OCI-LY1 (cell line): ENCODE measurements at regions not wholly inside any gene's neighbourhood (a gene's known extent, or its start where the extent isn't known, plus 50 kb on each side); places are given as distances from the start of the nearest gene placed in this dataset.

Experiments used
- H2AFZ ChIP-seq: fragments of 200-600 bp; sonication (generic), shearing (Covaris generic); 2 replicates; pipeline ENCODE4 v1.6.0; 2014; ENCODE audit warnings: antibody characterized with exemption, mild to moderate bottlenecking, low read length
- H3F3A ChIP-seq: fragments of 200-600 bp; sonication (generic), shearing (Covaris generic); 2 replicates; pipeline ENCODE4 v1.6.0; 2014; ENCODE audit warnings: mild to moderate bottlenecking, antibody characterized with exemption, low read length, moderate library complexity; ENCODE audit not compliant: insufficient read depth
- H3K27ac ChIP-seq: fragments of 200-600 bp; sonication (generic); 2 replicates; pipeline ENCODE4 v1.5.1; 2014; ENCODE audit warnings: low read length, mixed run types, mild to moderate bottlenecking, low read depth; ENCODE audit not compliant: poor library complexity, severe bottlenecking
- H3K27me3 ChIP-seq: fragments of 200-600 bp; sonication (generic); 2 replicates; pipeline ENCODE4 v1.6.0; 2014; ENCODE audit warnings: antibody characterized with exemption, mild to moderate bottlenecking, low read length, moderate library complexity; ENCODE audit not compliant: insufficient read depth
- H3K36me3 ChIP-seq: fragments of 200-600 bp; sonication (generic); 2 replicates; pipeline ENCODE4 v1.6.1; 2014; ENCODE audit warnings: mild to moderate bottlenecking, antibody characterized with exemption, low read length, moderate library complexity, mixed read lengths; ENCODE audit not compliant: insufficient read depth
- H3K4me1 ChIP-seq: fragments of 200-600 bp; sonication (generic); 2 replicates; pipeline ENCODE4 v1.5.1; 2014; ENCODE audit warnings: mild to moderate bottlenecking, low read length, moderate library complexity; ENCODE audit not compliant: insufficient read depth, severe bottlenecking
- H3K4me2 ChIP-seq: fragments of 200-600 bp; sonication (generic), shearing (Covaris generic); 2 replicates; pipeline ENCODE4 v1.6.1; 2014; ENCODE audit warnings: low read length
- H3K4me3 ChIP-seq: fragments of 200-600 bp; sonication (generic); 2 replicates; pipeline ENCODE4 v1.5.1; 2014; ENCODE audit warnings: low read length, low read depth, mild to moderate bottlenecking, mixed read lengths; ENCODE audit not compliant: poor library complexity, severe bottlenecking
- H3K79me2 ChIP-seq: fragments of 200-600 bp; shearing (Covaris generic); 2 replicates; pipeline ENCODE4 v1.6.1; 2016; ENCODE audit warnings: mixed run types, low read length, mixed read lengths; ENCODE audit not compliant: insufficient read depth
- H3K9ac ChIP-seq: fragments of 200-600 bp; sonication (generic), shearing (Covaris generic); 2 replicates; pipeline ENCODE4 v1.6.1; 2014; ENCODE audit warnings: mild to moderate bottlenecking, low read length, mixed read lengths
- H3K9me2 ChIP-seq: fragments of 200-600 bp; sonication (generic), shearing (Covaris generic); 2 replicates; pipeline ENCODE4 v1.6.1; 2014; ENCODE audit warnings: low read depth, mild to moderate bottlenecking, low read length, mixed read lengths
- H3K9me3 ChIP-seq: fragments of 200-600 bp; shearing (Covaris generic); 2 replicates; pipeline ENCODE4 v1.6.1; 2014; ENCODE audit warnings: low read length, mixed read lengths
- H4K20me1 ChIP-seq: fragments of 200-600 bp; sonication (generic), shearing (Covaris generic); 2 replicates; pipeline ENCODE4 v1.6.0; 2016; ENCODE audit warnings: mild to moderate bottlenecking, low read length; ENCODE audit not compliant: insufficient read depth
- EZH2 ChIP-seq: fragments of 200-600 bp; sonication (generic), shearing (Covaris generic); IDR thresholded peaks from 2 replicates; pipeline ENCODE4 v1.8.0; 2017; ENCODE audit warnings: borderline replicate concordance, mixed run types, mild to moderate bottlenecking, antibody characterized with exemption, low read length, moderate library complexity, mixed read lengths
- TF ChIP-seq, protein P1 (sequence below): fragments of 200-600 bp; sonication (generic), shearing (Covaris generic); IDR thresholded peaks from 2 replicates; pipeline ENCODE4 v1.5.1; 2017; ENCODE audit warnings: mild to moderate bottlenecking, antibody characterized with exemption, low read length, moderate library complexity, mixed read lengths

DNA sequence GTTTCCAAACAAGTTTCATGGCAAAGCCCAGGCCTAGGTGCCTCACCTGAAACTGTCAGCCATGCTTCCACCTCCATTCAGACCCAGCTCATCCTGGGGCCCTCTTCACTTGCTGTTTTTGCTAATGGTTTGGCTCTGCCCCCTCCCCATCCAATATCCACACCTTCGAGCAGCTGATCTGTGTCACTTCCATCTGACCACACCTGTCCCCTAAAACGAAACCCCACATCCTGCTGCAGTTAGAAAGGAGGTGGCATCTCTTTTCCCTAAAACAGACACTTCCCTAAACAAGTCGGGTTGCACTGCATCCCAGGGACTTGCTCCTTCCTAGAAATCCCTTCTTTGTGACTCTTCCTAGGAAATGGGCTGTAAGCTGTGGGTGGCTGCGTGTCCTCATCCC is 748.7 kb upstream of the SALL3 start:
- Histone ChIP-seq H3K36me3 (no peaks in the 10 kb centered on the region), H4K20me1 (no peaks in the 10 kb centered on the region), H3K4me2 (no peak overlapping the region), H3K9ac (no peak overlapping the region), H2AFZ (no peak overlapping the region), H3K4me1 (no peaks in the 10 kb centered on the region), H3K9me3 (no peaks in the 10 kb centered on the region), H3K27ac (no peak overlapping the region), H3K79me2 (no peaks in the 10 kb centered on the region), H3K4me3 (no peak overlapping the region), H3K9me2 (no peaks in the 10 kb centered on the region), H3F3A (no peaks in the 10 kb centered on the region), H3K27me3 (no peaks in the 10 kb centered on the region)
- TF ChIP-seq, protein P1, sequence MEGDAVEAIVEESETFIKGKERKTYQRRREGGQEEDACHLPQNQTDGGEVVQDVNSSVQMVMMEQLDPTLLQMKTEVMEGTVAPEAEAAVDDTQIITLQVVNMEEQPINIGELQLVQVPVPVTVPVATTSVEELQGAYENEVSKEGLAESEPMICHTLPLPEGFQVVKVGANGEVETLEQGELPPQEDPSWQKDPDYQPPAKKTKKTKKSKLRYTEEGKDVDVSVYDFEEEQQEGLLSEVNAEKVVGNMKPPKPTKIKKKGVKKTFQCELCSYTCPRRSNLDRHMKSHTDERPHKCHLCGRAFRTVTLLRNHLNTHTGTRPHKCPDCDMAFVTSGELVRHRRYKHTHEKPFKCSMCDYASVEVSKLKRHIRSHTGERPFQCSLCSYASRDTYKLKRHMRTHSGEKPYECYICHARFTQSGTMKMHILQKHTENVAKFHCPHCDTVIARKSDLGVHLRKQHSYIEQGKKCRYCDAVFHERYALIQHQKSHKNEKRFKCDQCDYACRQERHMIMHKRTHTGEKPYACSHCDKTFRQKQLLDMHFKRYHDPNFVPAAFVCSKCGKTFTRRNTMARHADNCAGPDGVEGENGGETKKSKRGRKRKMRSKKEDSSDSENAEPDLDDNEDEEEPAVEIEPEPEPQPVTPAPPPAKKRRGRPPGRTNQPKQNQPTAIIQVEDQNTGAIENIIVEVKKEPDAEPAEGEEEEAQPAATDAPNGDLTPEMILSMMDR: no peak
- TF ChIP-seq EZH2: no peak

DNA sequence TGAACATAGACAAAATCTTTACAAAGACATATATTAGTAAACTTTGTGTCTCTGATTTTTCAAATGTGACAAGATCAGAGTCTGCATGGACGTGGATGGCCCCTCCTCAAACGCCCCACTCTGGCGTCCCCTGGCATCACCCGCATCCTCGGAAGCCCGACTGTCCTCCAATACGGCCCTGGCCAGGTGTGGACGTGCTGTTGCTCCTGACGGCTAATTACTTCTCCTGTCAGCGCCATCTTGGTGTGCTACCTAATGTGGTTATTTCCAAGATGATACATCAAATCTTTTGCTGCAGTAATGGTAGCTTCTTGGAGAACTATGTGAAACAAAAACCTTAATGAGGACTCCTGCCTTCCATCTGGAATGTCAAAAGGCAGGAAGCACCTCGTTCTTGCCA is 747.4 kb upstream of the SALL3 start:
- no peak overlapping the region for H3K4me2 ChIP-seq
- H3K79me2 ChIP-seq: no peaks in the 10 kb centered on the region
- no peaks in the 10 kb centered on the region for H3K9me2 ChIP-seq
- no peaks in the 10 kb centered on the region for H3K9me3 ChIP-seq
- H3K36me3 ChIP-seq: no peaks in the 10 kb centered on the region
- no peak overlapping the region for H3K27ac ChIP-seq
- no peaks in the 10 kb centered on the region for H3K4me1 ChIP-seq
- H3F3A ChIP-seq: no peaks in the 10 kb centered on the region
- no peaks in the 10 kb centered on the region for H4K20me1 ChIP-seq
- H3K4me3 ChIP-seq: no peak overlapping the region
- H3K27me3 ChIP-seq: no peaks in the 10 kb centered on the region
- no peak overlapping the region for H2AFZ ChIP-seq
- no peak overlapping the region for H3K9ac ChIP-seq
- TF ChIP-seq EZH2: no peak
- TF ChIP-seq, protein P1: no peak

DNA sequence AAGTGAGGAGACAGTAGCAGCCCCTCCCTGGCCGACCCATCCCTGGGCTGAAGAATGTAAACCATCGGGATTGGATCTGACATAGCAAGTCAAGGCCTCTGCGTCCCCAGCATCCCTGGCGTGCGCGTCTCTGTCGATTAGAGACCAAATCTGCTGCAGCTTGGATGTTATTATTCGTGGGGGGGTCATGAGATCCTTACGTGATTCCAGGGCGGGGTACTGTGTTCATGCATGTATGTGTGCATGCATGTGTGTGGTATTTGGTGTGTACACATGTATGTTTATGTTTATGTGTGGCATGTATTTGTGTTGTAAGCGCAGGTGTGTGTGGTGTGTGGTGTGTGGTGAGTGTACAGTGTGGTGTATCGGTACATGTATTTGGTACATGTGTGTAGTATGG is 741.8 kb upstream of the SALL3 start:
- no peaks in the 10 kb centered on the region for H3K79me2 ChIP-seq
- H3K36me3 ChIP-seq: no peaks in the 10 kb centered on the region
- H3K4me3 ChIP-seq: no peak overlapping the region
- no peaks in the 10 kb centered on the region for H3K9me3 ChIP-seq
- H3K9me2 ChIP-seq: no peaks in the 10 kb centered on the region
- H4K20me1 ChIP-seq: no peaks in the 10 kb centered on the region
- no peaks in the 10 kb centered on the region for H3K4me1 ChIP-seq
- H3K9ac ChIP-seq: no peak overlapping the region
- H3K27me3 ChIP-seq: no peaks in the 10 kb centered on the region
- TF ChIP-seq EZH2: no peak
- TF ChIP-seq, protein P1: no peak
- no peaks in the 10 kb centered on the region for H3F3A ChIP-seq
- H3K4me2 ChIP-seq: no peak overlapping the region
- H3K27ac ChIP-seq: no peak overlapping the region
- no peak overlapping the region for H2AFZ ChIP-seq
